Activated naive CD4-positive, alpha-beta T cell treated with Interleukin-2 at 50 U/mL for 16 hours (primary cell): ENCODE measurements at regions not wholly inside any gene's neighbourhood (a gene's known extent, or its start where the extent isn't known, plus 50 kb on each side); places are given as distances from the start of the nearest gene placed in this dataset.
A peak's percentile ranks its signal among the peaks of the same experiment; 100 is the strongest.
"Not testable (repeated sequence)": the region's sequence is repeated elsewhere in the genome, so short reads cannot be mapped to it uniquely, and the experiment has no call there.

ENCODE experiments used
- DNase-seq: peaks from one replicate; pipeline ENCODE4 v3.0.0-alpha.2; 2020

DNA sequence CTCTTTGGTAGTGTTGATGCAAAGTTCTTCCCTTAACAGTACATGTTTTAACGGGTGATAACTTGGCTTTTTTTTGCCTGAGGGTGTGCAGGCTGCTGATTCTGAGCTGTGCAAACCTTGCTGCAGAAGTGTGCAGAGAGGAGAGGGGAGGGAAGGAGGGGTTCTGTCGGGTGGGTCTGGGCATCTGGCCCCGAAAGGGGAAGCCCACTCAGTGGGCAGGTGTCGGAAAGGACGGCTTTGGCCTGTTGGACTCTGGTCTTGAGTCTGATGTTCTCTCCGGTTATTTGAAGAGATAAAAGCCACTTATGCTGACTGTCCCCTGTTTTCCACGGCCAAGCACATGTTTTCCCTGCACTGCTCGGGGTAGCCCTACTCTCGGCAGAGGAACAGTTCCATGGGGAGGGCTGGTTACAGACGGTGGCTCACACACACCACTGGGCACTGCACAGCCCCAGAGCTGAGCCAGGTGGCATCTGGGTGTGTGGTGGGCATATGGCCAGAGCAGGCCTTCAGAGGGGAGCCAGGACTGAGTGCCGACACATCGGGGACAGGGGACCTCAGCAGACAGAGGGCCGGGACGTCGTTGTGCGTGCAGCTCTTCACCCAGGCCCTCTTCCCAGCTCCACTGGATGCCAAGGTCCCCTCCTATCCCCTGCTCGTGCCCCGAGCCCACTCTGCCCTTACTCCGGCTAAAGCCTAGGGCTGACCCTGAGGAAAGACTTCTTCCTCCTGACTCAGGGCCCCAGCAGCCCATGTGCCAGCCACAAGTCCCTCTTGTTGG, 93.2 kb downstream of the TEX29 start:
- DNase-seq, result no peak

- no peak for DNase-seq
Measured at GRCh38 chr13:111414341-111414740, 93.9 kb downstream of the TEX29 start.

DNA sequence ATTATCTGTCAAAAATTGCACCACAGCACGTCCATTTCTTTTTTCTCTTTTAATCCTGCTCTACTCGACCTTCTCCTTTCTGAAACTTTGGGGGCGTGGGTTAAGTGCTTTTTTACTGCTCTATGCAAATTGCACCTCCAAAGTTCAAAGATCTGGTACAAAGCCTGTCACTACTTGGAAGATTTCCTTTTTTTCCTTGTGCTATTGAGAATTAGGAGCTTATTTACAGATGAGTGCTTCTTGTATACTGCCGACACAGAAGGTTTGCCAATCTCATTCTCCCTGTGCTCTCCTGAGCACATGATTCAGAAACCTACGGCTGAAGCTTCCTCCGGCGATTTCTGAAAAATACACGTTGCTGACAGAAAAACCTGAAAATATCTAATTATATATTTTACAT, 94.8 kb downstream of the TEX29 start:
- no peak for DNase-seq

DNA sequence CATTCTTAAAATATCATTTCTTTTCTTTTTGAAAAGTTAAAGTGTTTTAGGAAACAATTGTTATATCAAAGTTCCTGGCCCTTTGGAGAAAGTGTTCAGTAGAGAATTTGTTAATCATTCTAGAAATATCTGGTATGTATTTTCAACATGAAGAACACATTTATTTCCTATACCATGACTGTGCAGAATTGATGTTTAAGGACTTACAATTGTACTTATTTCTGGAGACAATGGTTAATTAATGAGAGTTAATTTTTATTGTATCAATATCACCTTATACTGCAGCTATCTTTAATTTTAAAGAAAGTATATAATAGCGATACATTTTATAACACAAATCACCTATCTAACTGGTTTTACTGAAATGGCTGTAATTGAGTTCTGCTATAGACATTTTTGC, 95.3 kb downstream of the TEX29 start:
- DNase-seq, result no peak

DNA sequence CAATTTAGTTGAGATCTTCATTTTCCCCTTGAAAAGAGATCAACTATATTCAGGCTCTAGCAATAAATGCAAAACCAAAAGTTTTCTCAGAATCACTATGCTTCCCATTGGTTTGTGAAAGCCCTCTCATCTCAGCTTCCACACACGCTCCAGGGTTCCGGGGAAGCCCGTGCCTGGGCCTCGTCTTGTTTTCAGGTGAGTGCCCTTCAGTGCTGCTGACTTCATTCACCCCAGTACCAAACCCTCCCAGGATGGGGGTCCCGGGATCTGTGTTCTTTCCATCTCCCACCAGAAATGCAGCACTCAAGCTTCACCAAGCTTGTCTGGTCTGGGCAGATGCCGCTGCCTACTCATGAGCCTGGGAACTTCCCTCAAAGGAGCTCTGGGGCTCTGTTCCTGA, 97.7 kb downstream of the TEX29 start:
- DNase-seq, result no peak

- no peak for DNase-seq
Measured at GRCh38 chr13:111420113-111420876, 99.9 kb downstream of the TEX29 start.

- no peak for DNase-seq
Measured at GRCh38 chr13:111421216-111421615, 100.8 kb downstream of the TEX29 start.

DNA sequence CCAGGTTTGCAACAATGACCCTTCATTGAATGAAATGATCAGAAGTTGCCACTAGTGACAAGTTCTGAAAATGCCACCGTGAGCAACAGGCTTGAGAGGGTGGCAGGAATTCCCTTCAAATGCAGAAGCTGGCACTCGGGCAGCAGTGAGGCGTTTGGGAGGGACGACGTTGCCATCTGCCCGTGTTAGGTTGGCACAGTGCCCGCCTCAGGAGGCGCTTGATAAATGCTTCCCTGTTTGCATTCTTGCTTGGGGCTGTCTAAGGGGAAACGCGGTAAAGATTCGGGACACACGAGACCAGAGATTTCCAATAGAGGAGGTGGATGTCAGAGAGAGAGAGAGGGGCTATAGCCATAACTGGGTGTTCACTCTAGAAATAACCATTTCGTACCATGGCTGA, 101.9 kb downstream of the TEX29 start:
- DNase-seq, result no peak

GRCh38 chr13:111423168-111423785, 102.8 kb downstream of the TEX29 start:
- no peak for DNase-seq

GRCh38 chr13:111424134-111424533, 103.7 kb downstream of the TEX29 start:
- DNase-seq, result no peak

DNA sequence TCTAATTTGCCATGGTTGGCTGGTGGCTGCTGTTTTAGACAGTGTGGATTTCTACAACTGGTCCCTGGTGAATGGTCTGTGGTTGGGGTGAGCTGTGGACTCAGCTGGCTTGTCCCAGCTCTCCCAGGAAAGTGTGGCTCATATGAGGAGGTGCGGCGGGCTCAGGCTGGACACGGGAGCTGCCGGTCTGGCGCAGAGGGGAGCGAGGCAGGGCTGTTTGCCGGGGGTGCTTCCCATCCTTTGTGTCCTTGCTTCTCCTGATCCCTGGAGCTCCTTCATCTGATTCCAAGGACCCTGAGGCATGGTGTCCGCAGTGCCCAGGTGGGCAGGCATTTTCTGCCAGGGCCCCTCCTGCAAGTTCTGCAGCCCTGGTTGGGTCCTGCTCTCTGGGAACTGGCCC, 104.9 kb downstream of the TEX29 start:
- no peak for DNase-seq

- DNase-seq, result peak; percentile 6
Measured at GRCh38 chr13:111429064-111429558, 108.7 kb downstream of the TEX29 start.

GRCh38 chr13:111431206-111431605, 110.8 kb downstream of the TEX29 start:
- no peak for DNase-seq

DNA sequence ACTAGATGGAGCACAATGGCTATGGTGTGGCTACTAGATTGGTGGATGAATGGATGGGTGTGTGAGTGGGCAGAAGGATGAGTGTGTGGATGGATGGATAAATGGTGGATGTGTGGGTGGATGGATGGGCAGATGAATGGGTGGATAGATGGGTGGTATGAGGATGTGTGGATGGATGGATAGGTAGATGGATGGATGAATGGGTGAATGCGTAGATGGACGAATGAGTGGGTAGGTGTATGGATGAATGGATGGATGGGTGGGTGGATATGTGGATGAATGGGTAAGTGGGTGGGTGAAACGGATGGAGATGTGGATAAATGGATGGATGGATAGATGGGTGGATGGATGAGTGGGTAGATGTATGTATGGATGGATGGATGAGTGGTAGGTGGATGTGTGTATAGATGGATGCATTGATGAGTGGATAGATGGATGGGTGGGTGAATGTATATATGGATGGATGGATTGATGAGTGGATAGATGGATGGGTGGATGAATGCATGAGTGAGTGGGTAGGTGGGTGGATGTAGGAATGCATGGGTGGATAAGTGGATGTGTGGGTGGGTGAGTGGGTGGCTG, 114.2 kb downstream of the TEX29 start:
- no peak for DNase-seq

DNA sequence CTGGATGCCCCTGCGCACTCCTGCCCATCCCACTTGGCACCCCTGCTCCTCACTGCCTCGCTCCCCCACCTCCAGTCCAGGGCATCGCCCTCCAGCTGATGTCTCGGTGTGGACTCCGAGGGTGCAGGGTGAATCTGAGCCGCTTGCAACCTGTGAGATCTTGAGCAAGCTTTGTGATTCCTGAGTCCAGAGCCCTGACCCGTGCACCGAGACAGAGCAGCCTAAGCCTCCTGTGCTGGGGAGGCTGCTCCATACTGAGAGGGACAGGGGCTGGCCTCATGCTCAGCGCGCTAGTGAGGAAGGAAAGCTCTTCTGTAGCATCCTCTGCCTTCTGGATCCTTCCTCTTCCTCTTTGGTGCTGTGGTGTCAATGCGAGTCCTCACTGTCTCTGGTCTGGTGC, 116.0 kb downstream of the TEX29 start:
- DNase-seq, result no peak

DNA sequence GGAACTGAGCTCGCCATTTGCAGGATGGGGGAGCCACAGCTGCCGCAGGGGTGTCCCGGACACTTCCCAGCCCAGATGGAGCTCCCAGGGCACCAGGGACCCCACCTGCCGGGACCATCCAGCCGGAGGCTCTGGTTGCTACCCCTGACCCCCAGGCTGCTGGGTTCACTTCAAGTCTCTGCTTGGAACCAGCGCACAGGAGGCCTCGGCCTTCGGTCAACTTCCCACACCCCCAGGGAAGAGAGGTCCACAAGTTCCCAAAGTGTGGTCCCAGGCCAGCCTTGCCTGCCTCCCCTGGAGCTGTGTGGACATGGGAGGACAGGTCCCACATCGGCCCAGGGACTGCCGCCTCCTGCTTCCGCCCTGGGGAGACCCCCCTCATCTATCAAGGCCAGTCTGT, 117.0 kb downstream of the TEX29 start:
- no peak for DNase-seq

GRCh38 chr13:111437856-111438547, 117.6 kb downstream of the TEX29 start:
- no peak for DNase-seq

DNA sequence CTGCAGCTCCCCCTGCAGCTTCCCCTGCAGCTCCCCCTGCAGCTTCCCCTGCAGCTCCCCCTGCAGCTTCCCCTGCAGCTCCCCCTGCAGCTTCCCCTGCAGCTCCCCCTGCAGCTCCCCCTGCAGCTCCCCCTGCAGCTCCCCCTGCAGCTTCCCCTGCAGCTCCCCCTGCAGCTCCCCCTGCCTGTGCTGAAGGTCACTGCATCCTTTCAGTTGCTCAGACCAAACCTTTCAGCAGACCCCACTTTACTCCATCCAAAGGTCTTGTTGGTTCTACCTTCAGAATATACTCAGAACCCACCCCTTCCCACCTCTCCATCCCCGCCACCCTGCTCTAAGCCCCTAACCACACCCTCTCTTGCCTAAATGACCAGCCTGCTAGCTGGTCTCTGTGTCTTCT, 120.0 kb downstream of the TEX29 start:
- not testable (repeated sequence) for DNase-seq

DNA sequence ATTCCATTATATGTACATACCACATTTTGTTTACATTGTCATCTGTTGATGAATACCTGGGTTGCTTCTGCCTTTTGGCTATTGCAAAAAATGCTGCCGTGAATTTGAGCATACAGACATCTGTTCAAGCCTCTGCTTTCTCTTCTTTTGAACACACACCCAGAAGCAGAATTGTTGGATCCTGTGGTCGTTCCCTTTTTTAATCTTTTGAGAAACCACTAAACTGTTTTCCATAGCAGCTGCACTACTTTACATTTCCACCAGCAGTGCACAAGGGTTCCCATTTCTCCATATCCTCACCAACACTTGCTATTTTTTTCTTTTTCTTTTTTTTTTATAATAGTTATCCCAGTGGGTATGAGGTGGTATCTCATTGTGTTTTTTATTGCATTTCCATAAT, 123.5 kb downstream of the TEX29 start:
- DNase-seq, result no peak

GRCh38 chr13:111448504-111448903, 128.1 kb downstream of the TEX29 start:
- no peak for DNase-seq

GRCh38 chr13:111449041-111449440, 128.6 kb downstream of the TEX29 start:
- no peak for DNase-seq

DNA sequence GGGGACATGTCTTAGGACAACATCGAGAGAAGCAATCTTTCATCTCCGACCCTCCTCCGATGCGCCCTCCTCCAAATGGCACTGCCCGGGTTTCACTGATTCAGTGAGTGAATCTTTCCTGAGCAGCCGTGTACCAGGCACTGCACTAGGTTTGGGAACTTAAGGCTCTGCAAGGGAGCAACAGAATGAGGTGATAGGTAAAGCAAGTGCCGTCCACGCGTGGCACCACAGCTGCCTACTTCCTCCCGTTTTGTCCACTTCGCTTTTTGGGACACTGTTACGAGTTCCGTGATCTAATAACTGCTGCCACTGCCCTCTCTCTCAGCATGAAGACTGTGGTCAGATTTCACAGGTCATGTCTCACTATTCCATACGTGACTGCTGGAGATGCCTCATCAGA, 131.0 kb downstream of the TEX29 start:
- DNase-seq, result no peak
